H9 (cell line): ENCODE measurements at regions not wholly inside any gene's neighbourhood (a gene's known extent, or its start where the extent isn't known, plus 50 kb on each side); places are given as distances from the start of the nearest gene placed in this dataset.

ENCODE experiments used
- DNase-seq: peaks from one replicate; pipeline ENCODE4 v3.0.0-alpha.2; 2017
- H2AFZ ChIP-seq: one replicate; pipeline ENCODE4 v1.6.1; 2013; ENCODE audit warnings: mild to moderate bottlenecking, low read length, control low read depth, moderate library complexity
- H2AK5ac ChIP-seq: 2 replicates; pipeline ENCODE4 v1.6.1; 2013; ENCODE audit warnings: low read length, control low read depth, mixed read lengths; ENCODE audit not compliant: insufficient read length
- H2BK120ac ChIP-seq: one replicate; pipeline ENCODE4 v1.6.1; 2013; ENCODE audit warnings: low read depth, mild to moderate bottlenecking, low read length, control low read depth, inconsistent platforms; ENCODE audit not compliant: poor library complexity, severe bottlenecking
- H2BK12ac ChIP-seq: 2 replicates; pipeline ENCODE4 v1.6.1; 2013; ENCODE audit warnings: low read length, control low read depth, mixed read lengths, low read depth; ENCODE audit not compliant: insufficient read length
- H2BK15ac ChIP-seq: 2 replicates; pipeline ENCODE4 v1.6.1; 2013; ENCODE audit warnings: low read depth, low read length, control low read depth
- H2BK20ac ChIP-seq: one replicate; pipeline ENCODE4 v1.6.1; 2013; ENCODE audit warnings: low read depth, mild to moderate bottlenecking, low read length, control low read depth, inconsistent platforms; ENCODE audit not compliant: poor library complexity, severe bottlenecking
- H2BK5ac ChIP-seq: 2 replicates; pipeline ENCODE4 v1.6.1; 2013; ENCODE audit warnings: low read length, control low read depth, mixed read lengths; ENCODE audit not compliant: insufficient read length
- H3K14ac ChIP-seq: 2 replicates; pipeline ENCODE4 v1.6.1; 2013; ENCODE audit warnings: low read length, control low read depth; ENCODE audit not compliant: insufficient read depth
- H3K18ac ChIP-seq: 2 replicates; pipeline ENCODE4 v1.6.1; 2013; ENCODE audit warnings: low read depth, mild to moderate bottlenecking, mixed read lengths, low read length, control low read depth; ENCODE audit not compliant: insufficient read length
- H3K23ac ChIP-seq: 2 replicates; pipeline ENCODE4 v1.6.1; 2013; ENCODE audit warnings: low read length, control low read depth, mixed read lengths, low read depth; ENCODE audit not compliant: insufficient read length
- H3K23me2 ChIP-seq: 2 replicates; pipeline ENCODE4 v1.6.1; 2013; ENCODE audit warnings: low read depth, mild to moderate bottlenecking, mixed read lengths, low read length, control low read depth; ENCODE audit not compliant: insufficient read length, poor library complexity, severe bottlenecking
- H3K27ac ChIP-seq: 2 replicates; pipeline ENCODE4 v1.5.1; 2013; ENCODE audit warnings: low read length, control low read depth, mixed read lengths, low read depth; ENCODE audit not compliant: insufficient read length
- H3K27me3 ChIP-seq: 2 replicates; pipeline ENCODE4 v1.6.1; 2013; ENCODE audit warnings: low read length, control low read depth, inconsistent platforms; ENCODE audit not compliant: insufficient read depth
- H3K4ac ChIP-seq: 2 replicates; pipeline ENCODE4 v1.6.1; 2013; ENCODE audit warnings: low read depth, mild to moderate bottlenecking, control low read depth, inconsistent platforms, low read length, moderate library complexity
- H3K4me1 ChIP-seq: 2 replicates; pipeline ENCODE4 v1.6.1; 2013; ENCODE audit warnings: low read length, control low read depth, inconsistent platforms; ENCODE audit not compliant: insufficient read depth
- H3K4me2 ChIP-seq: 2 replicates; pipeline ENCODE4 v1.6.1; 2013; ENCODE audit warnings: low read length, control low read depth, mixed read lengths; ENCODE audit not compliant: insufficient read length, insufficient read depth
- H3K56ac ChIP-seq: 2 replicates; pipeline ENCODE4 v1.6.1; 2013; ENCODE audit warnings: low read depth, mild to moderate bottlenecking, mixed read lengths, low read length, control low read depth; ENCODE audit not compliant: insufficient read length
- H3K79me1 ChIP-seq: 2 replicates; pipeline ENCODE4 v1.6.1; 2013; ENCODE audit warnings: low read depth, mild to moderate bottlenecking, moderate library complexity, low read length, control low read depth, inconsistent platforms; ENCODE audit not compliant: insufficient read depth, poor library complexity, severe bottlenecking
- H3K79me2 ChIP-seq: 2 replicates; pipeline ENCODE4 v1.6.1; 2013; ENCODE audit warnings: low read length, control low read depth, inconsistent platforms; ENCODE audit not compliant: insufficient read depth
- H3K9ac ChIP-seq: 2 replicates; pipeline ENCODE4 v1.6.1; 2013; ENCODE audit warnings: low read length, control low read depth, mixed read lengths; ENCODE audit not compliant: insufficient read length; ENCODE audit errors: extremely low read depth
- H3K9me3 ChIP-seq: one replicate; pipeline ENCODE4 v1.6.1; 2013; ENCODE audit warnings: low read depth, low read length, inconsistent platforms; ENCODE audit not compliant: control insufficient read depth
- H3T11ph ChIP-seq: one replicate; pipeline ENCODE4 v1.6.1; 2013; ENCODE audit warnings: mild to moderate bottlenecking, low read length, control low read depth, inconsistent platforms
- H4K20me1 ChIP-seq: one replicate; pipeline ENCODE4 v1.6.1; 2013; ENCODE audit not compliant: control insufficient read depth, insufficient read length, insufficient read depth
- H4K5ac ChIP-seq: 2 replicates; pipeline ENCODE4 v1.6.1; 2013; ENCODE audit warnings: low read depth, mild to moderate bottlenecking, mixed read lengths, low read length, control low read depth; ENCODE audit not compliant: insufficient read length
- H4K8ac ChIP-seq: replicated peaks from 2 replicates; pipeline ENCODE4 v1.6.1; 2013; ENCODE audit warnings: low read length, control low read depth, mixed read lengths, low read depth; ENCODE audit not compliant: insufficient read length
- H4K91ac ChIP-seq: 2 replicates; pipeline ENCODE4 v1.6.1; 2013; ENCODE audit warnings: low read depth, mild to moderate bottlenecking, moderate library complexity, mixed read lengths, low read length, control low read depth; ENCODE audit not compliant: insufficient read length
- H3K27ac Mint-ChIP-seq, 3 experiments: 2 replicates in 2 of 3; 3 replicates in 1 of 3; pipeline ENCODE4 v1.8.0; 2020 to 2021; ENCODE audit warnings: mixed read lengths in 3 of 3, mild to moderate bottlenecking in 1 of 3, moderate library complexity in 1 of 3
- H3K27me3 Mint-ChIP-seq: 2 replicates; pipeline ENCODE4 v1.8.0; 2021; ENCODE audit warnings: low read depth, mild to moderate bottlenecking, moderate library complexity, mixed read lengths
- H3K36me3 Mint-ChIP-seq, 3 experiments: 2 replicates in 2 of 3; 3 replicates in 1 of 3; pipeline ENCODE4 v1.8.0; 2020 to 2021; ENCODE audit warnings: low read depth in 3 of 3, mixed read lengths in 3 of 3; ENCODE audit not compliant: insufficient read depth in 1 of 3
- H3K4me1 Mint-ChIP-seq, 2 experiments: 2 replicates each; pipeline ENCODE4 v1.8.0; 2020; ENCODE audit warnings: mixed read lengths in 2 of 2
- H3K4me3 Mint-ChIP-seq, 2 experiments: 2 replicates in 1 of 2; 3 replicates in 1 of 2; pipeline ENCODE4 v1.8.0; 2020 to 2021; ENCODE audit warnings: mild to moderate bottlenecking in 2 of 2, mixed read lengths in 2 of 2, moderate library complexity in 1 of 2
- H3K9me3 Mint-ChIP-seq, 2 experiments: 2 replicates in 1 of 2; 3 replicates in 1 of 2; pipeline ENCODE4 v1.8.0; 2020; ENCODE audit warnings: mild to moderate bottlenecking in 2 of 2, mixed read lengths in 2 of 2, moderate library complexity in 1 of 2
- CTCF ChIP-seq: fragments of 200-600 bp; sonication (generic); conservative IDR thresholded peaks from 3 replicates; pipeline ENCODE4 v1.8.0; 2021; ENCODE audit warnings: antibody characterized with exemption, mild to moderate bottlenecking
- WGBS: extraction: QIAGEN DNeasy Blood & Tissue Kit; methylation state at CpG from one replicate; pipeline ENCODE4 v1.1.7; 2013; ENCODE audit warnings: missing lambda C conversion rate, low lambda C conversion rate, mixed read lengths; ENCODE audit not compliant: insufficient read length; ENCODE audit errors: extremely low coverage; 5-methylcytosine and 5-hydroxymethylcytosine counted together

DNA sequence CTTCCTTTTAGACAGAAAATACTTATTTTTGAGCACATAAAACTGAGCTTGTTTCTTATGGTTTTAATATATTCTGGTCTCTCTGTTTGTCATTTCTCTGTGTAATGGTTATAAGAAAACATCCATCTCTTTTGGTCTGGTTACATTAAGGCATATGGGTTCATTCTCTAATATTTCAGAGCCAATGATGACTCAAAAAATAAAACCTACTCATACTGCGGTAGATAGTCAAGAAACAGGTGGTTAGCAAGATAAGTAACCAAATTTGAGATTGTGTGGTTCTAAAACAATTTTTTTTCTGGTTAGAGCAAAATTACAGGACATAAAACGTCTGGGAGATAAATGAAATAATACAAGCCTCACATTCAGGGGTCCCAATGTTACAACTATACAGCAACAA, 654.5 kb downstream of the STIM2 start:
- TF ChIP-seq CTCF: no peak
- H2BK20ac ChIP-seq: no peak overlapping the region
- H3K79me1 ChIP-seq: no peaks in the 10 kb centered on the region
- Mint-ChIP-seq H3K9me3 (no peaks in the 10 kb centered on the region), H3K36me3 (no peaks in the 10 kb centered on the region), H3K27ac (no peak overlapping the region), H3K27me3 (no peaks in the 10 kb centered on the region), H3K4me1 (peaks cover 3% of the 10 kb centered on the region in 2 experiments; a peak in 2 of 4 replicates), H3K4me3 (no peak overlapping the region)
- no peak overlapping the region for H3K4me2 ChIP-seq
- H3K9ac ChIP-seq: no peak overlapping the region
- no peak overlapping the region for H3T11ph ChIP-seq
- H3K18ac ChIP-seq: no peak overlapping the region
- no peak overlapping the region for H4K8ac ChIP-seq
- no peak overlapping the region for H2BK120ac ChIP-seq
- no peaks in the 10 kb centered on the region for H3K79me2 ChIP-seq
- H3K56ac ChIP-seq: no peak overlapping the region
- no peak overlapping the region for H2AFZ ChIP-seq
- H2BK15ac ChIP-seq: no peak overlapping the region
- H4K91ac ChIP-seq: no peak overlapping the region
- no peaks in the 10 kb centered on the region for H4K20me1 ChIP-seq
- H3K4ac ChIP-seq: no peak overlapping the region
- H3K23ac ChIP-seq: no peak overlapping the region
- H3K23me2 ChIP-seq: no peaks in the 10 kb centered on the region
- H2AK5ac ChIP-seq: no peak overlapping the region
- no peak overlapping the region for H2BK12ac ChIP-seq
- no peak overlapping the region for H3K14ac ChIP-seq
- no CpG with 5 or more reads among the region's 2 CpGs for WGBS
- no peak overlapping the region for H4K5ac ChIP-seq
- H3K27ac ChIP-seq: no peak overlapping the region
- H3K27me3 ChIP-seq: no peaks in the 10 kb centered on the region
- no peaks in the 10 kb centered on the region for H3K4me1 ChIP-seq
- H3K9me3 ChIP-seq: no peaks in the 10 kb centered on the region
- H2BK5ac ChIP-seq: no peak overlapping the region
- no peak for DNase-seq
